ENCODE measurements at regions not wholly inside any gene's neighbourhood (a gene's known extent, or its start where the extent isn't known, plus 50 kb on each side); places are given as distances from the start of the nearest gene placed in this dataset.

DNA sequence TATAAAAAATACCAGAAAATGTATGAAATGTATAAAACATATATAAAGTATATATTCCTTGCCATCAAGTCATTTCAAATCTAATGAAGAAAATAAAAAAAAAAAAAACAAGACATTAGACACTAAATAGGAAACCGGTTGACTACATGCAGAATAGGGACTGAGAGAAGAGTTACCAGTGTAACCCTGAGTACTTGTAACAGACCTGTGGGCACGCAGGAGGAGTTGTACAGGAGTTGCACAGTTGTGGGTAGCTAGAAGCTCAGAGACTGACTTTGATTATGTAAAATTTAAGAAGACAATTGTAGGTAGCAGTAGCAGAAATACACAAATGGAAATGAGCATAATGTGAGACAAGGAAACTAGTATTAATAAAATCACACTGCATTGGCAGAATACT, 112.4 kb upstream of the DST start:
- Histone ChIP-seq H2AK5ac (ENCODE audit: insufficient read length, low read length) (no peak overlapping the region), H3K4ac (ENCODE audit: low read depth, low read length) (no peak overlapping the region), H4K91ac (ENCODE audit: insufficient read length, low read depth, low read length) (no peak overlapping the region), H4K8ac (replicated peaks; ENCODE audit: insufficient read length, low read depth, low read length) (no peak overlapping the region), H3K14ac (ENCODE audit: insufficient read depth, low read length) (no peak overlapping the region), H3K4me1 (ENCODE audit: insufficient read depth, low read length) (peaks cover 10% of the 10 kb centered on the region; the same call in 1 of the 2 replicates), H2BK15ac (ENCODE audit: low read depth, low read length) (no peak overlapping the region), H3K18ac (ENCODE audit: insufficient read length, low read depth, low read length) (no peak overlapping the region), H2BK120ac (ENCODE audit: low read depth, low read length, poor library complexity, severe bottlenecking) (no peak overlapping the region), H2BK12ac (ENCODE audit: insufficient read length, low read depth, low read length) (no peak overlapping the region), H2AFZ (ENCODE audit: low read length) (no peak overlapping the region), H3K9ac (ENCODE audit: extremely low read depth, insufficient read length, low read length) (no peak overlapping the region), H3K79me1 (ENCODE audit: insufficient read depth, low read depth, low read length, poor library complexity, severe bottlenecking) (no peaks in the 10 kb centered on the region), H2BK20ac (ENCODE audit: low read depth, low read length, poor library complexity, severe bottlenecking) (no peak overlapping the region), H3T11ph (ENCODE audit: low read length) (no peak overlapping the region), H3K4me2 (ENCODE audit: insufficient read depth, insufficient read length, low read length) (no peak overlapping the region), H3K56ac (ENCODE audit: insufficient read length, low read depth, low read length) (no peak overlapping the region), H4K5ac (ENCODE audit: insufficient read length, low read depth, low read length) (no peak overlapping the region), H3K27ac (ENCODE audit: insufficient read length, low read depth, low read length) (no peak overlapping the region), H2BK5ac (ENCODE audit: insufficient read length, low read length) (no peak overlapping the region), H4K20me1 (ENCODE audit: control insufficient read depth, insufficient read depth, insufficient read length) (no peaks in the 10 kb centered on the region), H3K79me2 (ENCODE audit: insufficient read depth, low read length) (peaks cover 17% of the 10 kb centered on the region; the same call in 1 of the 2 replicates), H3K9me3 (ENCODE audit: control insufficient read depth, low read depth, low read length) (no peaks in the 10 kb centered on the region), H3K23ac (ENCODE audit: insufficient read length, low read depth, low read length) (no peak overlapping the region), H3K27me3 (ENCODE audit: insufficient read depth, low read length) (no peaks in the 10 kb centered on the region), H3K23me2 (ENCODE audit: insufficient read length, low read depth, low read length, poor library complexity, severe bottlenecking) (no peaks in the 10 kb centered on the region)
- DNase-seq = no peak
- no CpG with 5 or more reads among the region's 2 CpGs for WGBS (ENCODE audit: extremely low coverage, insufficient read length, low lambda C conversion rate)
- no peaks in the 10 kb centered on the region; a peak in 1 of 7 replicates for H3K36me3 Mint-ChIP-seq (ENCODE audit: insufficient read depth in 1 of 3, low read depth in 3 of 3)
- no peaks in the 10 kb centered on the region for H3K9me3 Mint-ChIP-seq
- no peaks in the 10 kb centered on the region; the same call in 1 of the 2 replicates for H3K27me3 Mint-ChIP-seq (ENCODE audit: low read depth)
- no peak overlapping the region for H3K4me3 Mint-ChIP-seq
- peak overlapping the region in 1 of 3 experiments; percentile 60; a peak in 1 of 7 replicates for H3K27ac Mint-ChIP-seq
- TF ChIP-seq, protein P1, sequence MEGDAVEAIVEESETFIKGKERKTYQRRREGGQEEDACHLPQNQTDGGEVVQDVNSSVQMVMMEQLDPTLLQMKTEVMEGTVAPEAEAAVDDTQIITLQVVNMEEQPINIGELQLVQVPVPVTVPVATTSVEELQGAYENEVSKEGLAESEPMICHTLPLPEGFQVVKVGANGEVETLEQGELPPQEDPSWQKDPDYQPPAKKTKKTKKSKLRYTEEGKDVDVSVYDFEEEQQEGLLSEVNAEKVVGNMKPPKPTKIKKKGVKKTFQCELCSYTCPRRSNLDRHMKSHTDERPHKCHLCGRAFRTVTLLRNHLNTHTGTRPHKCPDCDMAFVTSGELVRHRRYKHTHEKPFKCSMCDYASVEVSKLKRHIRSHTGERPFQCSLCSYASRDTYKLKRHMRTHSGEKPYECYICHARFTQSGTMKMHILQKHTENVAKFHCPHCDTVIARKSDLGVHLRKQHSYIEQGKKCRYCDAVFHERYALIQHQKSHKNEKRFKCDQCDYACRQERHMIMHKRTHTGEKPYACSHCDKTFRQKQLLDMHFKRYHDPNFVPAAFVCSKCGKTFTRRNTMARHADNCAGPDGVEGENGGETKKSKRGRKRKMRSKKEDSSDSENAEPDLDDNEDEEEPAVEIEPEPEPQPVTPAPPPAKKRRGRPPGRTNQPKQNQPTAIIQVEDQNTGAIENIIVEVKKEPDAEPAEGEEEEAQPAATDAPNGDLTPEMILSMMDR (conservative IDR thresholded peaks at IDR 0.05) = no peak
- H3K4me1 Mint-ChIP-seq = peaks cover 79 to 84% of the 10 kb centered on the region in 2 experiments
